Brain microvascular endothelial cell (primary cell): ENCODE measurements at regions not wholly inside any gene's neighbourhood (a gene's known extent, or its start where the extent isn't known, plus 50 kb on each side); places are given as distances from the start of the nearest gene placed in this dataset.

Source experiments
- DNase-seq: peaks from one replicate; pipeline ENCODE4 v3.0.0-alpha.2; 2020
- H3K27ac ChIP-seq: fragments of 250-450 bp; sonication (Bioruptor Pico); 2 replicates; pipeline ENCODE4 v1.5.1; 2020; ENCODE audit warnings: mild to moderate bottlenecking, moderate library complexity
- H3K27me3 ChIP-seq: fragments of 250-450 bp; sonication (Bioruptor Pico); replicated peaks from 2 replicates; pipeline ENCODE4 v1.5.1; 2020; ENCODE audit warnings: mild to moderate bottlenecking
- H3K36me3 ChIP-seq: fragments of 250-450 bp; sonication (Bioruptor Pico); replicated peaks from 2 replicates; pipeline ENCODE4 v1.5.1; 2020; ENCODE audit warnings: mild to moderate bottlenecking
- H3K4me3 ChIP-seq: 2 replicates; pipeline ENCODE4 v1.5.1; 2011; ENCODE audit warnings: low read depth, mild to moderate bottlenecking, control low read depth, low read length, moderate library complexity
- CTCF ChIP-seq: IDR thresholded peaks from 2 replicates; pipeline ENCODE4 v1.5.1; 2011; ENCODE audit warnings: low read depth, mild to moderate bottlenecking, moderate library complexity, low read length, control low read depth, inconsistent platforms; ENCODE audit errors: missing control alignments
- in situ Hi-C: cut with HindIII; loops from 2 replicates; pipeline ENCODE4 v1.10.0; 2017; ENCODE audit warnings: low sequenced_read_pairs, low pct_ligation_motif_present

- in situ Hi-C loops, result no loop called here
- Histone ChIP-seq H3K27me3 (no peaks in the 10 kb centered on the region), H3K4me3 (no peak overlapping the region), H3K27ac (no peak overlapping the region), H3K36me3 (no peaks in the 10 kb centered on the region)
- DNase-seq, result no peak
- no peak for TF ChIP-seq CTCF
Measured at GRCh38 chr5:125868036-125868435, 555.2 kb upstream of the GRAMD2B start.

- no peak overlapping the region for H3K27ac ChIP-seq
- H3K27me3 ChIP-seq, result no peaks in the 10 kb centered on the region
- H3K36me3 ChIP-seq, result no peaks in the 10 kb centered on the region
- no peak for DNase-seq
- no peak for TF ChIP-seq CTCF
- no peak overlapping the region for H3K4me3 ChIP-seq
- in situ Hi-C loops, result no loop called here
Measured at GRCh38 chr5:125870256-125870655, 553.0 kb upstream of the GRAMD2B start.

- Histone ChIP-seq H3K27me3 (no peaks in the 10 kb centered on the region), H3K36me3 (no peaks in the 10 kb centered on the region), H3K4me3 (no peak overlapping the region), H3K27ac (no peak overlapping the region)
- DNase-seq, result no peak
- TF ChIP-seq CTCF, result no peak
- in situ Hi-C loops, result no loop called here
Measured at GRCh38 chr5:125874057-125874456, 549.2 kb upstream of the GRAMD2B start.

GRCh38 chr5:125874717-125875116, 548.5 kb upstream of the GRAMD2B start:
- H3K36me3 ChIP-seq, result no peaks in the 10 kb centered on the region
- DNase-seq, result no peak
- in situ Hi-C loops, result no loop called here
- H3K4me3 ChIP-seq, result no peak overlapping the region
- no peaks in the 10 kb centered on the region for H3K27me3 ChIP-seq
- peak; percentile 28 for TF ChIP-seq CTCF
- H3K27ac ChIP-seq, result no peak overlapping the region

- no peak overlapping the region for H3K27ac ChIP-seq
- in situ Hi-C loops, result no loop called here
- no peak for TF ChIP-seq CTCF
- no peak overlapping the region for H3K4me3 ChIP-seq
- no peak for DNase-seq
- H3K36me3 ChIP-seq, result no peaks in the 10 kb centered on the region
- no peaks in the 10 kb centered on the region for H3K27me3 ChIP-seq
Measured at GRCh38 chr5:125877248-125877647, 546.0 kb upstream of the GRAMD2B start.

GRCh38 chr5:125882061-125882460, 541.1 kb upstream of the GRAMD2B start:
- H3K4me3 ChIP-seq, result no peak overlapping the region
- in situ Hi-C loops, result no loop called here
- DNase-seq, result no peak
- H3K36me3 ChIP-seq, result no peaks in the 10 kb centered on the region
- no peak for TF ChIP-seq CTCF
- no peaks in the 10 kb centered on the region for H3K27me3 ChIP-seq
- H3K27ac ChIP-seq, result no peak overlapping the region
